ENCODE measurements at regions not wholly inside any gene's neighbourhood (a gene's known extent, or its start where the extent isn't known, plus 50 kb on each side); places are given as distances from the start of the nearest gene placed in this dataset.

GRCh38 chr18:50451100-50451842, 76.4 kb downstream of the SKA1 start:
- RAD21 ChIA-PET (ENCODE audit: low non-redundant PET in 1 of 2, low total read pairs in 2 of 2, uncharacterized antibody in 2 of 2, unreplicated experiment in 2 of 2): no interaction called here
- Histone ChIP-seq H3K27me3 (ENCODE audit: insufficient read depth, low read length) (no peaks in the 10 kb centered on the region), H3K36me3 (ENCODE audit: control insufficient read depth in 1 of 2, insufficient read depth in 2 of 2, low read length in 2 of 2) (no peaks in the 10 kb centered on the region), H3K4me3 (replicated peaks in 1 of 2; ENCODE audit: low read depth in 1 of 2, low read length in 2 of 2) (no peak overlapping the region), H3K9me3 (ENCODE audit: control insufficient read depth in 1 of 2, insufficient read depth in 1 of 2, low read depth in 1 of 2, low read length in 2 of 2) (0 out of 4 replicates have a peak, but pooled peaks cover 0 to under 1% of the 10 kb centered on the region in 2 experiments), H2AFZ (ENCODE audit: low read depth, low read length, poor library complexity, severe bottlenecking) (no peak overlapping the region), H3K27ac (ENCODE audit: low read depth, low read length) (no peak overlapping the region), H3K79me2 (ENCODE audit: insufficient read depth, low read length) (no peaks in the 10 kb centered on the region), H3K4me1 (ENCODE audit: control insufficient read depth in 1 of 2, insufficient read depth in 2 of 2, low read length in 2 of 2) (no peaks in the 10 kb centered on the region), H3K9ac (ENCODE audit: low read length) (no peak overlapping the region), H3K4me2 (ENCODE audit: low read length) (no peak overlapping the region), H3K9me2 (ENCODE audit: insufficient read depth) (no peaks in the 10 kb centered on the region), H4K20me1 (ENCODE audit: insufficient read depth) (no peaks in the 10 kb centered on the region)
- CTCF ChIA-PET: no interaction called here
- no peak for DNase-seq (ENCODE audit: low read depth, low spot score)
- POLR2A ChIA-PET: no interaction called here
- no TSS peak for BruUV-seq (replicated peaks)
- intact Hi-C loops (cut with micrococcal nuclease): no loop called here
- ATAC-seq: no peak
- no peak for TF ChIP-seq SP1 (IDR thresholded peaks at IDR 0.05; ENCODE audit: low read depth)
- TF ChIP-seq ZNF274 (IDR thresholded peaks at IDR 0.05; ENCODE audit: low read depth, low read length): no peak
- no peak for TF ChIP-seq CEBPB (IDR thresholded peaks at IDR 0.05; ENCODE audit: low read depth)
- no peak for TF ChIP-seq ELF1 (IDR thresholded peaks at IDR 0.05; ENCODE audit: borderline replicate concordance, low read depth)
- no peak for TF ChIP-seq EGR1 (IDR thresholded peaks at IDR 0.05; ENCODE audit: low read depth)
- TF ChIP-seq SRF (IDR thresholded peaks at IDR 0.05; ENCODE audit: low read depth): no peak
- no peak for TF ChIP-seq FOSL1 (IDR thresholded peaks at IDR 0.05; ENCODE audit: low read depth)
- TF ChIP-seq TCF7L2 (IDR thresholded peaks at IDR 0.05; ENCODE audit: borderline replicate concordance, extremely low read depth, insufficient read depth, insufficient read length): no peak

GRCh38 chr18:50453014-50453680, 78.3 kb downstream of the SKA1 start:
- Histone ChIP-seq H3K4me2 (ENCODE audit: low read length) (no peak overlapping the region), H3K4me3 (replicated peaks in 1 of 2; ENCODE audit: low read depth in 1 of 2, low read length in 2 of 2) (no peak overlapping the region), H3K4me1 (ENCODE audit: control insufficient read depth in 1 of 2, insufficient read depth in 2 of 2, low read length in 2 of 2) (no peaks in the 10 kb centered on the region), H2AFZ (ENCODE audit: low read depth, low read length, poor library complexity, severe bottlenecking) (no peak overlapping the region), H3K9me2 (ENCODE audit: insufficient read depth) (no peaks in the 10 kb centered on the region), H3K9me3 (ENCODE audit: control insufficient read depth in 1 of 2, insufficient read depth in 1 of 2, low read depth in 1 of 2, low read length in 2 of 2) (no peaks in the 10 kb centered on the region), H3K79me2 (ENCODE audit: insufficient read depth, low read length) (no peaks in the 10 kb centered on the region), H3K36me3 (ENCODE audit: control insufficient read depth in 1 of 2, insufficient read depth in 2 of 2, low read length in 2 of 2) (no peaks in the 10 kb centered on the region), H3K27ac (ENCODE audit: low read depth, low read length) (no peak overlapping the region), H4K20me1 (ENCODE audit: insufficient read depth) (no peaks in the 10 kb centered on the region), H3K27me3 (ENCODE audit: insufficient read depth, low read length) (no peaks in the 10 kb centered on the region), H3K9ac (ENCODE audit: low read length) (no peak overlapping the region)
- TF ChIP-seq ZBTB33 (IDR thresholded peaks at IDR 0.05; ENCODE audit: extremely low read depth, insufficient replicate concordance, low read length) (no peak), ZNF274 (IDR thresholded peaks at IDR 0.05; ENCODE audit: low read depth, low read length) (no peak), EZH2 (IDR thresholded peaks at IDR 0.05) (no peak), SIN3A (IDR thresholded peaks at IDR 0.05; ENCODE audit: low read depth) (no peak), JUND (IDR thresholded peaks at IDR 0.05) (no peak), SRF (IDR thresholded peaks at IDR 0.05; ENCODE audit: low read depth) (no peak), FOSL1 (IDR thresholded peaks at IDR 0.05; ENCODE audit: low read depth) (no peak), EZH2phosphoT487 (IDR thresholded peaks at IDR 0.05; ENCODE audit: borderline replicate concordance) (no peak)
- intact Hi-C loops (cut with micrococcal nuclease): no loop called here
- ChIA-PET POLR2A (no interaction called here), CTCF (no interaction called here), RAD21 (ENCODE audit: low non-redundant PET in 1 of 2, low total read pairs in 2 of 2, uncharacterized antibody in 2 of 2, unreplicated experiment in 2 of 2) (no interaction called here)
- ATAC-seq (no peak), DNase-seq (ENCODE audit: low read depth, low spot score) (no peak)
- no TSS peak for BruUV-seq (replicated peaks)
